ENCODE measurements at regions not wholly inside any gene's neighbourhood (a gene's known extent, or its start where the extent isn't known, plus 50 kb on each side); places are given as distances from the start of the nearest gene placed in this dataset.
"Not testable (repeated sequence)": the region's sequence is repeated elsewhere in the genome, so short reads cannot be mapped to it uniquely, and the experiment has no call there.

DNA sequence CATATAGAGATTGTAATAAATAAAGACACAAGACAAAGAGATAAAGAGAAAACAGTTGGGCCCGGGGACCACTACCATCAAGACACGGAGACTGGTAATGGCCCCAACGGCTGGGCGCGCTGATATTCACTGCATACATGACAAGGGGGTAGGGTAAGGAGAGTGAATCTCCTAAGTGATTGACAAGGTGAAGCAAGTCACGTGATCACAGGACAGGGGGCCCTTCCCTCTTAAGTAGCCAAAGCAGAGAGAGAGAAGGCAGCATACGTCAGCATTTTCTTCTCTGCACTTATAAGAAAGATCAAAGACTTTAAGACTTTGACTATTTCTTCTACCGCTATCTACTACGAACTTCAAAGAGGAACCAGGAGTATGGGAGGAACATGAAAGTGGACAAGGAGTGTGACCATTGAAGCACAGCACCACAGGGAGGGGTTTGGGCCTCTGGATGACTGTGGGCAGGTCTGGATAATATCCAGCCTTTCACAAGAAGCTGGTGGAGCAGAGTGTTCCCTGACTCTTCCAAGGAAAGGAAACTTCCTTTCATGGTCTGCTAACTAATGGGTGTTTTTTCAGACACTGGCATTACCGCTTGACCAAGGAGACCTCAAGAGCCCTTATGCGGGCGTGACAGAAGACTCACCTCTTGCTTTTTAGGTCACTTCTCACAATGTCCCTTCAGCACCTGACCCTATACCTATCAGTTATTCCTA lies 75.6 kb downstream of the MRPL39 start:
- TF ChIP-seq, protein P1, sequence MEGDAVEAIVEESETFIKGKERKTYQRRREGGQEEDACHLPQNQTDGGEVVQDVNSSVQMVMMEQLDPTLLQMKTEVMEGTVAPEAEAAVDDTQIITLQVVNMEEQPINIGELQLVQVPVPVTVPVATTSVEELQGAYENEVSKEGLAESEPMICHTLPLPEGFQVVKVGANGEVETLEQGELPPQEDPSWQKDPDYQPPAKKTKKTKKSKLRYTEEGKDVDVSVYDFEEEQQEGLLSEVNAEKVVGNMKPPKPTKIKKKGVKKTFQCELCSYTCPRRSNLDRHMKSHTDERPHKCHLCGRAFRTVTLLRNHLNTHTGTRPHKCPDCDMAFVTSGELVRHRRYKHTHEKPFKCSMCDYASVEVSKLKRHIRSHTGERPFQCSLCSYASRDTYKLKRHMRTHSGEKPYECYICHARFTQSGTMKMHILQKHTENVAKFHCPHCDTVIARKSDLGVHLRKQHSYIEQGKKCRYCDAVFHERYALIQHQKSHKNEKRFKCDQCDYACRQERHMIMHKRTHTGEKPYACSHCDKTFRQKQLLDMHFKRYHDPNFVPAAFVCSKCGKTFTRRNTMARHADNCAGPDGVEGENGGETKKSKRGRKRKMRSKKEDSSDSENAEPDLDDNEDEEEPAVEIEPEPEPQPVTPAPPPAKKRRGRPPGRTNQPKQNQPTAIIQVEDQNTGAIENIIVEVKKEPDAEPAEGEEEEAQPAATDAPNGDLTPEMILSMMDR (conservative IDR thresholded peaks at IDR 0.05; ENCODE audit: low read length) = not testable (repeated sequence)
- TF ChIP-seq EZH2phosphoT487 (IDR thresholded peaks at IDR 0.05; ENCODE audit: borderline replicate concordance) = not testable (repeated sequence)

Data from Loucy (cell line).